PC-9 (cell line): ENCODE measurements at regions not wholly inside any gene's neighbourhood (a gene's known extent, or its start where the extent isn't known, plus 50 kb on each side); places are given as distances from the start of the nearest gene placed in this dataset.

Experiments used
- BruUV-seq: library from RNA; stranded (reverse); fragments of 400-500 nt; replicated peaks from 2 replicates; lab custom pipeline; 2021; lab: Mats Ljungman, UMichigan
- CTCF ChIA-PET: fragments of 300-600 bp; sonication (Branson Sonifier 250); formaldehyde crosslinking; loops from one replicate; lab custom pipeline; 2022; ENCODE audit warnings: antibody characterized with exemption; lab: Charles Lee
- POLR2A ChIA-PET: fragments of 300-600 bp; sonication (Branson Sonifier 250); formaldehyde crosslinking; loops from one replicate; lab custom pipeline; 2022; ENCODE audit warnings: antibody characterized with exemption; ENCODE audit not compliant: unreplicated experiment; lab: Charles Lee
- DNase-seq, 2 experiments: peaks; one replicate each; pipeline versions ENCODE4 v3.0.0 to v3.0.0-alpha.2; 2015 to 2022; ENCODE audit warnings: mixed read lengths in 1 of 2
- H2AFZ ChIP-seq: fragments of 200-600 bp; sonication (generic); 2 replicates; pipeline ENCODE4 v1.8.1; 2017; ENCODE audit warnings: antibody characterized with exemption
- H3F3A ChIP-seq: fragments of 200-600 bp; sonication (generic); 2 replicates; pipeline ENCODE4 v1.8.1; 2017; ENCODE audit warnings: antibody characterized with exemption, mild to moderate bottlenecking, low read depth; ENCODE audit not compliant: insufficient read depth
- H3K27ac ChIP-seq: fragments of 200-600 bp; sonication (generic); 2 replicates; pipeline ENCODE4 v1.6.1; 2016; ENCODE audit warnings: mixed run types
- H3K27me3 ChIP-seq: fragments of 200-600 bp; sonication (generic); 2 replicates; pipeline ENCODE4 v1.6.1; 2016; ENCODE audit warnings: low read depth, mixed run types; ENCODE audit not compliant: insufficient read depth
- H3K36me3 ChIP-seq: fragments of 200-600 bp; sonication (generic); 2 replicates; pipeline ENCODE4 v1.6.1; 2016; ENCODE audit warnings: low read depth, mixed run types
- H3K4me1 ChIP-seq: fragments of 200-600 bp; sonication (generic); replicated peaks from 2 replicates; pipeline ENCODE4 v1.6.1; 2016; ENCODE audit warnings: mixed run types; ENCODE audit not compliant: insufficient read depth
- H3K4me2 ChIP-seq: fragments of 200-600 bp; sonication (generic); 2 replicates; pipeline ENCODE4 v1.6.1; 2017; ENCODE audit warnings: mixed run types
- H3K4me3 ChIP-seq: fragments of 200-600 bp; sonication (generic); 2 replicates; pipeline ENCODE4 v1.6.1; 2016; ENCODE audit warnings: mixed run types
- H3K79me2 ChIP-seq: fragments of 200-600 bp; sonication (generic); 2 replicates; pipeline ENCODE4 v1.6.1; 2017; ENCODE audit warnings: low read depth, mixed run types
- H3K9me2 ChIP-seq: fragments of 200-600 bp; sonication (generic); 2 replicates; pipeline ENCODE4 v1.8.1; 2017; ENCODE audit warnings: mild to moderate bottlenecking; ENCODE audit not compliant: insufficient read depth
- H3K9me3 ChIP-seq: fragments of 200-600 bp; sonication (generic); 2 replicates; pipeline ENCODE4 v1.8.1; 2016; ENCODE audit warnings: low read depth; ENCODE audit not compliant: insufficient read depth
- H4K20me1 ChIP-seq: fragments of 200-600 bp; sonication (generic); 2 replicates; pipeline ENCODE4 v1.8.1; 2017; ENCODE audit not compliant: insufficient read depth
- CTCF ChIP-seq: fragments of 200-600 bp; sonication (generic); conservative IDR thresholded peaks from 2 replicates; pipeline ENCODE4 v1.6.1; 2017; ENCODE audit warnings: mixed run types, antibody characterized with exemption, mild to moderate bottlenecking, moderate library complexity
- EZH2 ChIP-seq: fragments of 200-600 bp; sonication (generic); IDR thresholded peaks from 2 replicates; pipeline ENCODE4 v1.8.0; 2017; ENCODE audit warnings: antibody characterized with exemption, low read depth
- intact Hi-C: fragments of 100-400 bp; cut with micrococcal nuclease; formaldehyde crosslinking; loops from one replicate; pipeline ENCODE4 v1.10.0; 2022; ENCODE audit not compliant: unreplicated experiment

GRCh38 chr15:85886309-85886811 is 91.6 kb upstream of the KLHL25 start:
- CTCF ChIA-PET, result no interaction called here
- H3K4me3 ChIP-seq, result no peak overlapping the region
- no peaks in the 10 kb centered on the region for H3K79me2 ChIP-seq
- no peaks in the 10 kb centered on the region for H3F3A ChIP-seq
- H3K9me3 ChIP-seq, result no peaks in the 10 kb centered on the region
- H4K20me1 ChIP-seq, result no peaks in the 10 kb centered on the region
- BruUV-seq, result no TSS peak
- no peak overlapping the region for H3K4me2 ChIP-seq
- no peak overlapping the region for H2AFZ ChIP-seq
- no peak for TF ChIP-seq CTCF
- TF ChIP-seq EZH2, result no peak
- H3K27ac ChIP-seq, result no peak overlapping the region
- DNase-seq, result no peak
- no peaks in the 10 kb centered on the region for H3K4me1 ChIP-seq
- H3K9me2 ChIP-seq, result no peaks in the 10 kb centered on the region
- POLR2A ChIA-PET, result no interaction called here
- H3K36me3 ChIP-seq, result no peaks in the 10 kb centered on the region
- intact Hi-C loops, result no loop called here
- H3K27me3 ChIP-seq, result peaks cover 82% of the 10 kb centered on the region

GRCh38 chr15:85889956-85890619 is 95.4 kb upstream of the KLHL25 start:
- H3K36me3 ChIP-seq, result no peaks in the 10 kb centered on the region
- no peak overlapping the region for H2AFZ ChIP-seq
- peaks cover 94% of the 10 kb centered on the region for H3K27me3 ChIP-seq
- ChIA-PET POLR2A (interaction anchor here (0.6 kb wide), 1 partner anchor 569 kb away, joined by 4 read pairs; no protein-coding TSS in a partner anchor), CTCF (no interaction called here)
- no peaks in the 10 kb centered on the region for H3K9me2 ChIP-seq
- no peak for TF ChIP-seq CTCF
- TF ChIP-seq EZH2, result no peak
- H3F3A ChIP-seq, result no peaks in the 10 kb centered on the region
- H3K27ac ChIP-seq, result no peak overlapping the region
- BruUV-seq, result no TSS peak
- no peaks in the 10 kb centered on the region for H4K20me1 ChIP-seq
- no peak overlapping the region for H3K4me2 ChIP-seq
- H3K79me2 ChIP-seq, result no peaks in the 10 kb centered on the region
- no peak overlapping the region for H3K4me3 ChIP-seq
- intact Hi-C loops, result no loop called here
- no peaks in the 10 kb centered on the region for H3K9me3 ChIP-seq
- DNase-seq, result no peak
- H3K4me1 ChIP-seq, result no peaks in the 10 kb centered on the region

GRCh38 chr15:85890620-85890980 is 95.9 kb upstream of the KLHL25 start:
- TF ChIP-seq CTCF (no peak), EZH2 (no peak)
- DNase-seq, result no peak
- POLR2A ChIA-PET, result interaction anchor here (0.6 kb wide), 1 partner anchor 568 kb away, joined by 4 read pairs; no protein-coding TSS in a partner anchor
- Histone ChIP-seq H3K27me3 (peaks cover 89% of the 10 kb centered on the region), H3K4me3 (no peak overlapping the region), H3K9me2 (no peaks in the 10 kb centered on the region), H3K4me1 (no peaks in the 10 kb centered on the region), H3K4me2 (no peak overlapping the region), H3K9me3 (no peaks in the 10 kb centered on the region), H3F3A (no peaks in the 10 kb centered on the region), H3K36me3 (no peaks in the 10 kb centered on the region), H3K79me2 (no peaks in the 10 kb centered on the region), H3K27ac (no peak overlapping the region), H4K20me1 (no peaks in the 10 kb centered on the region), H2AFZ (no peak overlapping the region)
- CTCF ChIA-PET, result no interaction called here
- BruUV-seq, result no TSS peak
- intact Hi-C loops, result no loop called here
